HG03159 (cell line): ENCODE measurements at regions not wholly inside any gene's neighbourhood (a gene's known extent, or its start where the extent isn't known, plus 50 kb on each side); places are given as distances from the start of the nearest gene placed in this dataset.
"Not testable (repeated sequence)": the region's sequence is repeated elsewhere in the genome, so short reads cannot be mapped to it uniquely, and the experiment has no call there.

Source experiments
- ATAC-seq: cut with Tn5 transposase; IDR thresholded peaks from one replicate; pipeline ENCODE4 v1.9.1; 2021; ENCODE audit warnings: mild to moderate bottlenecking, moderate library complexity; ENCODE audit not compliant: unreplicated experiment

DNA sequence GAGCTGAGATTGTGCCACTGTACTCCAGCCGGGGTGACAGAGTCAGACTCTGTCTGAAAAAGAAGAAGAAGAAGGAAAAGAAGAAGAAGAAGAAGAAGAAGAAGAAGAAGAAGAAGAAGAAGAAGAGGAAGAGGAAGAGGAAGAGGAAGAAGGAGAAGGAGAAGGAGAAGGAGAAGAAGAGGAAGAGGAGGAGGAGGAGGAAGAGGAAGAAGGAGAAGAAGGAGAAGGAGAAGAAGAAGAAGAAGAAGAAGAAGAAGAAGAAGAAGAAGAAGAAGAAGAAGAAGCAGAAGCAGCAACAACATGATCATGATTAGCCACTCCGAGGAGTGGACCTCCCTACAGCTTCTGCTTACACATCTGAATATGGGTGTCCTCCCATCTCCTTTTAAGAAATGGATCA is 100.6 kb upstream of the GATA6 start:
- not testable (repeated sequence) for ATAC-seq

DNA sequence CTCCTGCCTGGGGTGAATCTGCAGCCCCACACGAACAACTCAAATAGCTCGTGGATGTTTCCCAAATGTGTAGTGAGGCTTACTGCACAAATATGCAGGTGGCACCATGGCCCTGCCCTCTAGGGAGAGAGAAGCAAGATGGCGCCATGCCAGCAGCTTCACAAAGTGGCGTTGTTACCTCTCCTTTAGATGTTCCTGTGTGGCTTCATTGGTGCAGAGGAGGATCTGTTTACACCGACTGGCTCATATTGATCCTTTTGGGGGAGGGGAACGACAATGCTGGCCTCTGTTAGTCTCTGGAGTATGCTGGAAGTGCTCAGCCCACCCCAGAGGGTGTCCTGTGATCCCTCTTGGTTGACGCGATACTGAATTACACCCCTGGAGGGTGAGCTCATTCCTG is 99.5 kb upstream of the GATA6 start:
- no peak for ATAC-seq

DNA sequence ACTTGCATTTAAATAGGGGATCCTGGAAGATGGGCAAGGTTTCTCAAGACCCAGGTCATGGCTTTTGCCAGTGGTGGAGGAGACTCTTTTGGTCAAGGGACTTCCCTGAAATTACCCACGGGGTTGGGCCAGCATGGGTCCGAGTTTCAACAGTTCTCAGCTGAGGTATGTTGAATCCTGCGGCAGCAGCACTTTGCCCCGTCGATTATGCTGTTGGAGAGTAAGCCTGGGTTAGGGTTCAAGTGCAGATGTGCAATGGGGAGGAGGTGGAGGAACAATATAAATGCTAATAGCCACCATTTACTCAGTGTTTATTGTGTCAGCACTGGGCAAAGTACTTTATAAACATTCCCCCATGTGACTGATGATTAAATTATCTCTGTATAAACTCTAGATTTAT is 96.0 kb upstream of the GATA6 start:
- ATAC-seq = no peak

DNA sequence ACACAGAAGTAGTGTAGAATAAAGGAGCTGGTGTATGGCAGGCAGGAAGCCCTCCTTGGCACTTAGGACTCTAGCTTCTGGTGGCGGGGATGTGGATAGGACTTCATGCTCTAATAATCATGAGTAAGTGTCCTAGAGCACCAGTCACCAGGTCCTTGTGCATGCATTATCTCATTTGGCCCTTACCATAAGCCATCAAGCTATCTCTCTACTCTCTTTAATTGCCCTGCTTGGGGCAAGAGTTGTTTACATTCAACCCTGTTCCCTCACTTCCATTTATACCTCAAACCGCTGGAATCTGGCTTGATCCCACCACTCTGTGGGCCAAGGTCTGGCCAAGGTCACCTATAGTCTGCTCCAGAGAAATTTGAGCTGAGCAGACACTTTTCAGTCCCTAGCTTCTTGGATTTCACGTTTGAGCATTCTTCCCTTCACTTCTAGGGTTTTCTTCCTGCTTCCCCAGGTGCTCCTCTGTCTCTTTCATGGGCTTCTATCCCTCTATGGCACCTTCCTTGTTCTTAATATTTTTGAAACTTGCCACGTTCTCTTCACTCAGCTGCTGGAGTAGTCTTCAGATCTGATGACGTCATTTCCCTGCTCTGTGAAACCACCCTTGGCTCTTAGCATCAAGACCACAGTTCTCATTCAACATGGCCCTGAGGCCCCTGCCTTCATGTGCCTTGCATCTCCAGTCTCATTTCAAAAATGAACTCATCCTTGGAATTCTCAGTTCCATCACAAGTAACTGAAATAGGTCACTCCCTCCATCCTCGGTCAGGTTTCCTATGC is 94.9 kb upstream of the GATA6 start:
- ATAC-seq = no peak

DNA sequence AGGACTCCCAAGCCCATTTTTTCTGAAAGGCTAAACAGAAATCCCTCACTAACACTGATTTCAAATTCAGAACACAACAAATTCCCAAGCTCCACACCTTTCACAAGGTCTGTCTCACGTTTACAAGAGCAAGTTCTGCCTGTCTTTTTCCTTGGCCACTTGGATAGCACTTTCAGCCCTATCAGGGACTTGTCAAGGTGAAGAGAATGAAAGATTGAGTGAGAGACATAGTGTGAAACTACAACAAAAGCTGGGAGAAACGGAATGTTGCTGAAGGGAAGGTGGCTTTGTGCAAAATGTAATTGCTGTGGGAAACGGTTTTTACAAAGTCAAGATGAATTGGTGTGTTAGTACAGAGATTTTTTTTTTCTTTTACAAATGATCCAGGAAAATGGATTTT is 89.4 kb upstream of the GATA6 start:
- ATAC-seq = no peak

DNA sequence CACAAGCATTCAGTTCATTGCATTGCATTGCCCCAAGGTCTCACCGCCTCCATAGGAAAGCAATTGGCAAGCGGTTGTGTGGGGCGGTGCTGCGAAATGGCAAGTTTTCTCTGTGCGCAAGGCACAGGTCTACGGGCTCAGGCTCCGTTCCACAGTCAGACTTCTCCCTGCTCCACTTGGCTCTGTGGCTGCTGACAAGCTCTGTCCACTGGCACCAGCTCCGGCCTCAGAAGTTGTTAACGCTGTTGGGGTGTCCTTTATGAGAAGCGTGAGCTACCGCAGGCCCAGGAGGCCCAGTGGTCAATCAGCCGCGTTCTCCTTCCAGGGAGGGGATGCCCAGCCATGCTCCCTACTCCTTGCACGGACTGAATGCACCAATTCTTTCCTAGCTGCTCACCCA is 87.0 kb upstream of the GATA6 start:
- ATAC-seq = no peak

DNA sequence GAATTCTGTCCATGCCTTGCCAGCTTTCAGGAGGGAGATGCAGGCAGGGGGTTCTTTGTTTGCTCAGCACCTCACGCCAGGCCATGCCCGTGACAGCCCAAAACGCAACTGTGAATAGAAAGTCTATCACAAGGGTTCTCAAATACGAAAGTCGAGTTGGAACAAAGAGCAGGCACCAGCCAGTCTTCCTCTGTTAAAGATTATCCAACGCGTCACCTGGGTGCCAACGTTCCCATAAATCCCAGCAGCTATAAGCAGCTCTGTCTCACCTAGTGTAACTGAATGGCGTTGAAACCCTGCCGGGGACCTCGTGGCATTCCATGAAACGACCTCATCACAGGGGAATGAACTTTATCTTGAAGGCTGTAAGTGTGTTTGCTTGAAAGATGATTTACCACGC is 84.8 kb upstream of the GATA6 start:
- no peak for ATAC-seq

DNA sequence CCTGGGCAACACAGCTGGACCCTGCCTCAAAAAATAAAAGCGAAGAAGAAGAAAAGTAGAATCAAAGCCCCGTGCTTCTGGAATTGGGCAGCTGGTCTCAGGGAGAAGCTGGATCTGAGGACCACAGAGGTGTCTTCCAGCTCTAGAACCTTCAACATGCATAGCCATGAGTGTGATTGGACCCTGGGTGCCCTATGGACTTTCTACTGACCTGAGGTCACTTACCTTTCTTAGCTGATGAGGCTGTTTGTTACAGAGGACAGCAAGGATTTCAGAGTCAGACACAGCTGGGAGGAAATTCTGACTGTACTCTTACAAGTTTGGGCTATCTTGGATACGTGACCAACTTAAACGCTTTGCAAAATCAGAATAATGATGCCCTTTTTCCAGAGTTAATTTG is 82.4 kb upstream of the GATA6 start:
- no peak for ATAC-seq

DNA sequence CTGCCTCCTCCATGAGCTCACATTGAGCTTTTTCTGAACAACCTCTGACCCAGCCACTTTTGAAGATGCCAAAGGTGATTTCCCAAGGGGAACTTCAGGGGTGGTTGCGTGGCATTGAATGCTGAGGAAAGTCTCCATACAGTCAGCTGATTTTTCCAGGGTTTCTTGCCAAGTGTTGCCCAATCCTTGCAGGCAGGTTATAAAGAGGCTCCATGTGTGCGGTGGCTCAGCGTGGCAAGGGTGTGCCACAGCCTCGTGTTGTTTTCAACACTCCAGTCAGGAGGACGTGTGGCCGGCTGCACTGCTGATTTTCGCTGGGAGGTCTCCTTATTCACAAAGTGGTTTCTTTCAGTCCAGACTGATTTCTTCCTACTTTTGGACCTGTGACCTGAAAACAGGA is 81.4 kb upstream of the GATA6 start:
- ATAC-seq = no peak

DNA sequence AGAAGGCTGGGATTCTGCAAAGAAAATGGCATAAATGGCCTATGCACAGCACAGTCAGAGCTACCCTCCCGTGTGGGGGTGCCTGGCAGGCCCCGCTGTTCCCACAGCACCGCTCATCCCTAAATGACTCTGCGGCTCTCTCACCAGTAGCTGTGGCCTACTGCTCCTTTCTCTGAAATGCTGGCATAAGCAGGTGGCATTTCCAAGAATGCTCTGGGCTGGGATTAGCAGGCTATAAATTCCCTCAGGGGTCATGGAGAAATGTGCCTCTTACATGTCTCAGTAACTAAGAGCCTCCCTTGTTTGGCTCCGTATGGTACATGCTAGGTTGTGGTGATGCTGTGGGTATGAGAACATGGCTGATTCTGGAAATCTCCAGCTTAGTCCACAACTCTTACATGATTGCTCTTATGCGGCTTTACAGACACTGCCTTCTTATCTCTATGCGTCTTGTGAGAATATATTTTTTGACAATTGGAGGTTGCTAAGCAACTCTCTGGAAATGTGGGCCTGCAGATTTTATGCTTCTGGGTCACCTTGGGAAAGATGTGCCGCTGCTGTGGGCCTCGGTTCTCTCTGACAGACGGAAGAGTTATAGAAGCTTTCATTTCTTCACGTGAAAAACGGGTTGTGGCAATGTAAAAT is 80.3 kb upstream of the GATA6 start:
- ATAC-seq = no peak

DNA sequence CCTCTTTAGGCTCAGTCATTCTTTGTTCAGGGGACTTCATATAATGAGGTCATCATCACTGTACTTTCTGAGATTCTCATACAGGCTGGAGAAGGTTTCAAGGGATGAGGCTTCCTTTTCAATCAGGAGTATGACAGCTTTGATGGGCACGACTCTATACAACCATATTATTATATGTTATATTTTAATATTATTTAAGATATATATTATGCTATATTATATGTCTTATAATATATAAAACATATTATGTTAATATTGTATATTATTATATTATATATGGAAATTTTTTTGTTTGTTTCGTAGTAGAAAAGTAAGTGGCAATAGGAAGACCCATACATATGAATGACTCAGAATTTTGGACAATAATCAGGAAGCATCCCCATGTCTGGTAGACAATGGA is 78.0 kb upstream of the GATA6 start:
- ATAC-seq = no peak

DNA sequence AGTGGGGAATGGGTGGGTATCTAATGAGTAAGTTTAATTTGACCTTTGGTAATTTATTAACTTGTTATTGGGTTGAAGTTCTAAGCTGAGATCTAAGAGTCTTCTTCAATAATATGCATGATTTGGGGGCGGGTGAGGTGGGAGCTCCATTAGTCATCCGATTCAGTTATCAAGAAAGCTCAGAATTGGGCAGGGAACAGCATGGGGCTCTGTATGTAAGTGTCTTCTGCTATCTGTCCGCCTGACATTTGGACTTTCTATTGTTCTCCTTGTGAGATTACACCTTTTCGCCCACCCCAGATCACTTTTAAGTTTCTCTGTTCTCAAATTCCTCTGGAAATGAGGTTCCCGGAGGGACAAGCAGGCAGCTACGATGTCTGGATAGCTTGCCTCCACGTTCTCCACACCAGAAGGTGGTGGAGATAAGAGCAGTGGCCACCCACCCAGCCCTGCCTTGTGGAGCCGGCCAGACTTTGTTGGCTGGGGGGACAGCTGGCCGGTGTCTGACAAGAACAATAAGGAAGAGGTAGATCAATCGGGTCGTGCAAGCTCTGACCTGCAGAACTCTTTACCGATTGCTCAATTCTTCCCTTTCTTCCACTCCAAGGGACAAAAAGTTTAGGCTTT is 75.5 kb upstream of the GATA6 start:
- ATAC-seq = no peak

DNA sequence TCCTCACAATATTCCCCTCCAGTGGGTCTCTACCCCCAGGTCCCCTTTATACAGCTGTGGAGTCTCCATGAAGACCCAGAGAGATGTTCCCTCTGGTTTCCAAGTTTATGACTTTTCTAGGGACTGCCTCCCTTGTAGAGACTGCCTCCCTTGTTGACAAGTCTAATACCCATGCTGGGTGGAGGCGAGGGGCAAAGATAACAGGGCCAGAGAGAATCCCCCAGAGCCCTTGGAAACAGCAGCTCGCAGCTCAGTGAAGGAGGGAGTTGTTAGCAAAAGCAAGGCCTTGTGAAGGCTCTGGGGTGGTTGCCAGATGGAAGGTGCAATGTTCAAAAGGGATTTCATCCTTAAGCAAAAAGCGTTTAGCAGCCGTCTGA is 75.0 kb upstream of the GATA6 start:
- no peak for ATAC-seq

DNA sequence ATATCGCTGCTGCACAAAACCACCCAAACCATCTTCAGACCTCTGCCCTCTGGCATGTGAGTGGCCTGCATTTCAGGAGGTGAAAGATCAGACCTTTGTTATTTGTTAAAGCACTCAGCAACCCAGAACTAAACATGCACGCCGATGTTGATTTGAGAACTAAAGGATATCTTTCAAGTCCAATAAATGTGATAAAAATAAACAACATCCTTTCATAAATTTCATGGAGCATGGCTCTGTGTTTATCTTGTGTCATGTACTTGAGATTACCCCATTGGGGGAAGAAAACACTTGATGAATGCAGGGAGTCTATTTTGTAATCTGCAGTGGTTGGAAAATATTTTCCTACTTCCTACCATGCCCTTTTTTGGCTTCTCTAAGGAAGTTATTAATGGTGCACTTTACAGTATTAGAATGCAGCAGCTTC is 70.8 kb upstream of the GATA6 start:
- no peak for ATAC-seq

DNA sequence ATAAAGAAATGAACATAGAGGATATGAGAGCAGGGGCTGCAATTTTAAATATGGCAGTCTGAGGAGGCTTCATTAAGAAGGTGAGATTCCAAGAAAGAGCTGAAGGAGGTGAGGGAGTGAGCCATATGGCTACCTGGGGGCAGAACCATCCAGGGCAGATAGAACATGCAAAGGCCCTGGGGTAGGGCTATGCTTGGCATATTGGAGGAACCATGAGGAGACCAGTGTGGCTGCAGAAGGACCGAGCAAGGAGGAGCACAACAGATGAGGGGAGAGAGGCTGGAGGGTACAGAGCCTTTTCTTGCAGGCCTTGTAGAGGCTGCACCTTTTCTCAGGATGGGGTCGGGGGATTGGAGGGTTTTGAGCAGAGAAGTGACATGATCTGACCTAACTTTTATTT is 69.5 kb upstream of the GATA6 start:
- no peak for ATAC-seq

DNA sequence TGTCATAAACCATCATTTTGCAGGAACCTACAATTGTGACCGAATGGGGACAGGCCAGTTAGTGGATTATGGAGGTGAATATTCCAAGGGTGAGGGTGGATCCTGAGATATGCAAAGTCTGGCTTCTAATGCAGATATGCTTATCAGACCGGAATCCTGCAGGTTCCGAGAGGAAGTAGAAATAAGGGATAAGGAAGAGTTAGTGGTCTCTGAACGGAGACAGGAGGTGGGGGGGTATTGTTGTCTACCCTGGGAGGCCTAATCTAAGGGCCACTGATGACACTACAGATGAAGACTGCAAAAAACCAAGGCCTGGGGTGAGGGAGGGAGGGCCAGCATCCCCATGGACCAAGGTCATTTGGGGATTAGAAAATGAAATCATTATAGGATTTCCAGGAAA is 67.7 kb upstream of the GATA6 start:
- no peak for ATAC-seq

DNA sequence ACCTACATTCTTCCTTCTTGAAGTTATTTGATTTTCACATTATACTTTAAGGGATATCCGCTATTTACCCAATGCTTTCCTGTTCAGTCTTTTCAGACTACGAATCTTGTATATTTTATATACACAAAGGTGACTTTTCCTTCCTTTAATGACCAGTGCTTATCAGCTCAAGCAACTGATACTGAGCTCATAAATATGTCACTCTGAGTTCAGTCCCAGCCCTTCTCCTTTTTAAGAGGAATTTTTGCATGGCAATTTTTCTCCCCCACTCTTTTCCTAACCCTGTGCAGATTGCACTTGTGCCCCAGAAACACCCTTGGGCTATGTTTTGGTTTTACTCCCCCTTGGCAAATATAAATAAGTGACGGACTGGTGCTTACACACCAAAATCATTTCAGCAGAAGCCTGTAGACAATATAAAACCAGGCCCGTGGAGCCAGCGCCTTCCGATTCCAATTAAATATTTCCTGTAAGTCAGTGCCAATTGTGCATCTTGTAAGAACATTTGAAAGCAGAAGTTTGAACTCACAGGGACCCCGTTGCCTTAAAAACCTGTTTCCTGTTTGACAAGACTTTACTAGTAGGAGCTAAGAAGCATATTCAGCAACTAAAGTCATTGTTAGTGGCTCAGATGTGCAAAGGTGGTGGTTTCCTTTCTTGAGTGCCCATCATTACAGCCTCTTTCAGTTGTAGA is 66.3 kb upstream of the GATA6 start:
- no peak for ATAC-seq

DNA sequence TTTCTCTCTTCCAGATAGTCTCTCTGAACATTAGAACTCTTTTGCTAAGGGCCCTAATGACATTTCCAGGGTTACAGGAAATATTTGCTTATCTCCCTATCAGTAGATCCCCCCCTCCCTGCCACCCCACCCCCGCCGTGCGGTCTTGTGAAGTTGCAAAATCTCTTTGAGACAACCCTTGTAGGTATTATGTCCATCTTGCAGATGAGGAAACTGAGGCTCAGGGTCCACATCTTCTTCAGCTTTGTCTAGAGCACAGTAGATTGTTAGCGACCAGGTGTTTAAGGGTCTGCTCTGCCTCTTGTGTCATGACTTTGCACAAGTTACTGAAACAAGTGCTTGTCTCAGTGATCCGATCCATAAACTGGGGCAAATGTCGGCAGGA is 65.8 kb upstream of the GATA6 start:
- no peak for ATAC-seq

DNA sequence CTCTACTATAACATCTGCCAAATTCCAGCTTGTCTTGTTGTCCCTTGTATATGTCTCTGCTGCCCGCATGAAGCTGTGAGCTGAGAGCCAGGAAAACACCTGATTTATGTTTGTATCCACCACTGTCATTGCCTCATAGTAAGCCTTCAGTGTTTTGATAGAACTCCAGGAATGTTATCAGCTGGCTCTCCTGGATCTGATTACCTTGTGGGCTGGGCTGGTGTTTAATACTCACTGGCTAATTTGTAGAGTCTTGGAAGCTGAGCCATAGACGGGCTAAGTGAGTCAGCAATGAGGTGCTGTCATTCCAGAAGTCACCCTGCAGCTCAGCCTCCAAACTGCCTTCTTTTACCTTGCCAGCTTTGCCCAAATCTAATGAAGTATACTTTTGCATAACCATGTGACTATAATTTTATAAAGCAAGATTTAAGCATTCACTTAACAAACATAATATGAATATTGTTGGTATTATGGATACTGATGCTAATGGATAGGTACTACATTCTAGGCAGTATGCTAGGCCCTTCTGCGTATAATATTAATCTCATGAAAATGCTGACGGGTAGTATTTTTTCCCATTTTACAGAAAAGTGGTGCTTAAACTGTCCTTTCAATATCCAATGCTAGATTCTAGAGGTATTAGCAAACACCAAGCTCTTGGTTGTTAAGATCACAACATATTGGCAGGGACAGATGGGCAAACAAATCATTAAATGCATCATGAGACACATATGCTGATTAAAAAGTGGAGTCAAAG is 62.7 kb upstream of the GATA6 start:
- ATAC-seq = no peak

DNA sequence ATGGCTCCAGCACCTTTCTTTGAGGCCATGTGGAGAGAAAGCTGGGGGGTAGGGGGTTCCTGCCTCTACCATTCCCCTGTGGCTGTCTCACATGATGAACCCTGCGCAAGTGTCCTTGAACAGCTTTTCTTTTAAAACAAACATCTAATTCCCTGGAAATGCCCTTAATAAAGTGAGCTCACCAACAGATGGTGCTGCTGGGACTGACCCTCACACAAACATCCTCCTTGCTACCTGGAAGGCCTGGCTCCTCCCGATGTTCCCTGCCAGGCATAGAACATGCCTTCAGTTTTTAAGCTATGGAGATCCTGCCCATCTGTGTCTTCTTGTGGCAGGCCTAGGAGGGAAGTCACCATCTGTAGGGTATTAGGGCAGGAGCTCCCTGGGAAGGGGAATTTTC is 60.7 kb upstream of the GATA6 start:
- no peak for ATAC-seq

DNA sequence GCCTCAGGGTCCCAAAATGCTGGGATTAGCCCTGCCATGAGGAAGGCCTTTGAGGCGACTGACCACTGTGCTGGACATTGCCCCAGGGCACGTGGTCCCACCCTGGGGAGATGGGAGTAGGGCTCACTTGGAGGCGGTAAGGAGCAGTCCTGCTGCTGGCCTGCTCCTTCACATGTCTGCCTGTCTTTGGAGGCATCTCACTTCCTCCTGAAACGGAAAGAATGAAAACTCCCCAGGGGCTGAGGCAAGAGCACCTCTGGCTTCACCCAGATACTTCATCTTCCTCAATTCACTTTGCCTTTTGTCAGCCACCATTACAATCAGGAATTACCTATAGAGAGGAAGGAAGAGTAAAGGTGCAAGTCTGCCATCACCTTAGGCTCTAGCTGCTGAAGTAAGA is 59.9 kb upstream of the GATA6 start:
- peak; percentile 58 for ATAC-seq
